GM12875 (cell line): ENCODE measurements at regions not wholly inside any gene's neighbourhood (a gene's known extent, or its start where the extent isn't known, plus 50 kb on each side); places are given as distances from the start of the nearest gene placed in this dataset.

Experiments used
- H3K4me3 ChIP-seq: one replicate; pipeline ENCODE4 v1.5.1; 2011; ENCODE audit warnings: low read depth, low read length, control low read depth
- TF ChIP-seq, protein P1 (sequence below): IDR thresholded peaks from 2 replicates; pipeline ENCODE4 v1.5.1; 2011; ENCODE audit warnings: low read depth, mild to moderate bottlenecking, control low read depth, inconsistent platforms, low read length, moderate library complexity, borderline replicate concordance; ENCODE audit not compliant: insufficient read depth

DNA sequence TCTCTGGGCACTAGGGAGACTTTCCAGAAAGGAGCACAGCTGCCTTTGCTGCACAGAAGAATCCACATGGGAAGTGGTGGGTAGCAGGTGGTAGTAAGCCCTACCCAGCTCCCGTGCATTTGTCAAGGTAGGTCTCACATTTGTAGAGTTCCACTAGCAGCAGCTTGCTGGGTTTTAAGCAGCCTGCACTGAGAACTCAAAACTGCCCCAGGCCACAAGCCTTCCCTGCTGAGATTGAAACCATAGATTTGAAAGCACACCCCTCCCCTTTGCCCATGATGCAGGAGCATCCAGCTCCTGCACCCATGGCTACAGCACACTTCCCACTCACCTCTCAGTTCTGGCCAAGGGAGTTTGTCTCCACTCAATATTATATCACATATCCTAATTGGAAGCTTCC, 604.5 kb upstream of the STEAP1 start:
- TF ChIP-seq, protein P1, sequence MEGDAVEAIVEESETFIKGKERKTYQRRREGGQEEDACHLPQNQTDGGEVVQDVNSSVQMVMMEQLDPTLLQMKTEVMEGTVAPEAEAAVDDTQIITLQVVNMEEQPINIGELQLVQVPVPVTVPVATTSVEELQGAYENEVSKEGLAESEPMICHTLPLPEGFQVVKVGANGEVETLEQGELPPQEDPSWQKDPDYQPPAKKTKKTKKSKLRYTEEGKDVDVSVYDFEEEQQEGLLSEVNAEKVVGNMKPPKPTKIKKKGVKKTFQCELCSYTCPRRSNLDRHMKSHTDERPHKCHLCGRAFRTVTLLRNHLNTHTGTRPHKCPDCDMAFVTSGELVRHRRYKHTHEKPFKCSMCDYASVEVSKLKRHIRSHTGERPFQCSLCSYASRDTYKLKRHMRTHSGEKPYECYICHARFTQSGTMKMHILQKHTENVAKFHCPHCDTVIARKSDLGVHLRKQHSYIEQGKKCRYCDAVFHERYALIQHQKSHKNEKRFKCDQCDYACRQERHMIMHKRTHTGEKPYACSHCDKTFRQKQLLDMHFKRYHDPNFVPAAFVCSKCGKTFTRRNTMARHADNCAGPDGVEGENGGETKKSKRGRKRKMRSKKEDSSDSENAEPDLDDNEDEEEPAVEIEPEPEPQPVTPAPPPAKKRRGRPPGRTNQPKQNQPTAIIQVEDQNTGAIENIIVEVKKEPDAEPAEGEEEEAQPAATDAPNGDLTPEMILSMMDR = no peak

GRCh38 chr7:89554209-89554608, 600.1 kb upstream of the STEAP1 start:
- TF ChIP-seq, protein P1 = no peak
- no peak overlapping the region for H3K4me3 ChIP-seq

More for the DNA sequence above, 604.5 kb upstream of the STEAP1 start:
- no peak overlapping the region for H3K4me3 ChIP-seq

DNA sequence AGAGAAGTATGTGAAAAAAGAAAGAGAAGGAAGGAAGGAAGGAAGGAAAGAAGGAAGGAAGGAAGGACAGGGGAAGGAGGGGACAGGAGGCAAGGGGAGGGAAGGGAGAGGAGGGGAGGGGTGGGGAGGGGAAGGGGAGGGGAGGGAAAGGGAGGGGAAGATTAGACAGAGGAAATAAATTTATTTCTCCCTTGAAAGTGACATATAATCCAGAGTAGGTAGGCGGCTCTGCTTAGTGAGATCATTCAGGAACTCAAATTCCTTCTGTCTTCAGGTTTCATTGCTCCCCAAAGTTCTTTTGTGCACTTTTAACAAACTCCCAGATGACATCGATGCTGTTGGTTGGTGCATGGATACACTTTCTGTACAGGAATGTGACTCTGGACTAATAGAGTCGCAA, 594.7 kb upstream of the STEAP1 start:
- TF ChIP-seq, protein P1 = no peak
- H3K4me3 ChIP-seq = no peak overlapping the region

DNA sequence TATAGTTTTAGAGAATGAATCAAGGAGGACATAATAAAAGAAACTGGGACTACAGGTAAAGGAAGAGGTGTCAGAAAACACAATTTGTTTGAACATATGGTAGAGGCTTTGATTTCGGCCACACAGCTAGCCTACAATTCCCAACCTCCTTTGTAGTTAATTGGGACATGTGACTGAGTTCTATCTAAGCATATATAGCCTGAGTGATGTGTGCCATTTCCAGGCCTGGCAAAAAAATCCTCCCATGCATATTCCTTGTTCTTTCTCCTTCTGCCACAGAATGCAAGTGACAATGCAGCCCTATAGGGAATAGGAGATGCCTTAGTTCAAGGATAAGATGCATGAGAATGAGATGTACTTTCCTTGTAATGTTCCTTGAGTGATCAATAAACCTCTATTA, 590.7 kb upstream of the STEAP1 start:
- TF ChIP-seq, protein P1 = no peak
- no peak overlapping the region for H3K4me3 ChIP-seq

GRCh38 chr7:89584896-89585295, 569.4 kb upstream of the STEAP1 start:
- TF ChIP-seq, protein P1 = no peak
- no peak overlapping the region for H3K4me3 ChIP-seq

DNA sequence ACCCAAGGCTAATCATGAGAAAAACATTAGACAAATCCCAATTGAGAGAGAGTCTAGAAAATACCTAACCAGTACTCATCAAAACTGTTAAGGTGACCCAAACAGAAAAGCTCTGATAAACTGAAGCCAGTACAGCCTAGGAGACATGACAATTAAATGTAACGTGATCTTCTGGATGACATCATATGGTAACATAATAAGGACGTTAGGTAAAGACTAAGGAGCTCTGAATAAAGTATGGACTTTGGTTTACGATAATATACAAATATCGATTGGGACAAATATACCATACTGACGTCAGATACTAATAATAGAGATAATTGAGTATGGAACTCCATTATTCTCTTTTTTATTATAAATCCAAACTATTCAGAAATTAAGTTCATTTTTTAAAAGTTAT, 561.1 kb upstream of the STEAP1 start:
- no peak overlapping the region for H3K4me3 ChIP-seq
- TF ChIP-seq, protein P1 = no peak

DNA sequence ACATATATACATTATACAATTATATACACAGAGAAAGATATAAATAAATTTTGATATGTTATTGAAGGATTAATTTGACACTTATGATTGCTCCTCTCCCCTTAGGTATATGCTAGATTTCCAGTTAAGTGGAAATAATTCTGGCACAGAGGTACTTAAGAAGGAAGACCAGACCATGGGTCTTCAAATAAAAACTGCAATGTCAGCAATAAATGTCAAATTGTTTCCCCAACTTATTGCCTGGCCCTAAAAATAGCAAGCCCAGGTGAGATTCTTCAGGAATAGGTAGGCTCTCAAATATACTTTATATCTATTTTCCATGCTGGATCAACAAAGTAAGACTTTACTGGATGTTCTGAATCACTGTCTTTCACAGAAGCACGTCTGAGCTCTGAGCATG, 551.3 kb upstream of the STEAP1 start:
- TF ChIP-seq, protein P1 = no peak
- H3K4me3 ChIP-seq = no peak overlapping the region
